Renal cortex interstitium (tissue), 11 donors: ENCODE measurements at regions not wholly inside any gene's neighbourhood (a gene's known extent, or its start where the extent isn't known, plus 50 kb on each side); places are given as distances from the start of the nearest gene placed in this dataset.

Experiments used
- DNase-seq, 11 donors: peaks; one replicate each; pipeline ENCODE4 v3.0.0-alpha.2; 2013; ENCODE audit warnings: low read depth in 9 of 11, low spot score in 4 of 11; ENCODE audit errors: extremely low read depth in 1 of 11

DNA sequence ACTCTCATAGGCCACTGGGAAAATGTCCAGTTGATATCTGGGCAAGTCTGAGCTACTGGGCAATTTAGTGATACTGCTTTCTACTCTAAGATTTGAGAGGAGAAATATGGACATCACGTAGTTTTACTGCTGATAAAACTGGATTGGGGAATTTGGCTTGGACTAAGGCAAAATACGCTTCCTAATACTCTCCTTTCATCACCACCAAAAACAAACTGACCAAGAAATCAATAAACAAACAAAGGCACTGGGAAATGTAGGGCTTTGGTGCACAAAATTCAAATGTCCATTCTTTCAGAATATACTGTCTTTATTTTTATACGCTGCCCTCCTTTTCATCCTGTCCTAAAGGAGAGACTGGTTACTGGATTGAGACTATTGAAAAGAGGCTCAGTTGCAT lies 145.1 kb upstream of the SP8 start:
- DNase-seq = no peak

DNA sequence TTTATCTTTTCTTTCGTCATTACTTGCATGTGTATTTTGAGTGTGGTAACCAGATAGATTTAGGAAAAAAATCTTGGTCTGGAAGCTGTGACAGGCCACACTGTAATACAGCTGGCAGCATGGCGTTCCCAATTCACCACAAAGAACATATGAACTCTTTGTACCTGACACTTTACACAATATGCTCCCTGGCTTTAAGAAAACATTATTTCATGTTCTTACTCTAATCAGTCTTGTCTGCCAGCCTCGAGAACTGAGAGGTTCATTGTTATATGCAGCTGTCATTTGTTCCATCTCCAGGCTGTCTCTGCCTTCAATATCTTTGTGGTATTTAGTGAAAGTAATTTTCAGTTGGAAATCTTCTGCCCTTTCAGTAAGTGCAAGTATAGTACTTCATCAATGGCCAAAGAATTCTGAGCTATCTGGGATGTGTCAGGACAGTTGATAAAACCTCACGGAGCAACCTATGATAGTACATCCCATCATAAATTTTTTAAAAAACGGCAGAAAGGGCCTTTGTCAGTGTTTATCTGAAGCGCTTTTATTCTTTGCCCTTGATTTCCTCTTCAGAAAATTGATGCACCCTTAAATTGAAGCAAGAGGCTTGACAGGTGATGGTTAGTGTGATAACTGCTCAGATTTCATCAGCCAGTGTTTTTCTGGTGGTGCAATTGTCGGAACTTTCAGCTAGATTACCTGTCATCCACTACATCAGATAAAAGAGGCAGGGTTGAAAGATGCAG lies 146.3 kb upstream of the SP8 start:
- no peak for DNase-seq

DNA sequence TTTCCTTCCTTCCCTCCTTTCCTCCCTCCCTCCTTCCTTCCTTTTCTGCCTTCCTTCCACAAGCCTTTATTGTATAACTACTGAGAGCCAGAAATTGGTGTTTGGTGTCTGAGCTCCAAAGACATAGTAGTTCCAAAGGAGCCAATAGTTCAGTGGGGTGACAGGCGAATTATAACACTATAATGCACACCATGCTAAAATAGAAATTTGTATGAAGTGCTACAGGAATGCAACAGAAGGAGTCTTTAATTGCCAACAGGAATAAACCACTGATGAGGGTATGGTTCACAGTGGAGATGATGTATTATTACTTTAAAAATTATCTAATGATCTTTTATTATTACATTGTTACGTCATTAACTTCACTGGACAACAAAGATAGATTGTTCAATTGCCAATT lies 158.8 kb upstream of the SP8 start:
- DNase-seq = no peak

DNA sequence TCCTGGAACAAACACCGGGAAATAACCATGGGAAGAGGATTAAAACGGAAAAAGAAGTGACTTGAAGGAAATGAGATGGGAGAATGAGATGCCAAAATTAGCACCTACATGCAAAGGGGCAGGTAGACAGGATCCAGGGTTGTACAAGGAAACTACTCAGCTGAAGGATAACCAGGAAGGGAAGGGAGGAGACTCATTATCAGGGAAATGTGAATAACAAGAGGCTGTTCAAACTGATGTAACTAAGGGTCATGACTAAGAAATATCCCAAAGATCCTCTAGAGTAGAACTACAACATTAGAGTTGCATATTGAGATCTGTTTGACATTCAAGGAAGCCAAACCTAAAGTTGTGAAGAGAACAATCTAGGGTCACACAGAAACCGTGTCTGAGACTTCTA lies 166.2 kb upstream of the SP8 start:
- no peak for DNase-seq

DNA sequence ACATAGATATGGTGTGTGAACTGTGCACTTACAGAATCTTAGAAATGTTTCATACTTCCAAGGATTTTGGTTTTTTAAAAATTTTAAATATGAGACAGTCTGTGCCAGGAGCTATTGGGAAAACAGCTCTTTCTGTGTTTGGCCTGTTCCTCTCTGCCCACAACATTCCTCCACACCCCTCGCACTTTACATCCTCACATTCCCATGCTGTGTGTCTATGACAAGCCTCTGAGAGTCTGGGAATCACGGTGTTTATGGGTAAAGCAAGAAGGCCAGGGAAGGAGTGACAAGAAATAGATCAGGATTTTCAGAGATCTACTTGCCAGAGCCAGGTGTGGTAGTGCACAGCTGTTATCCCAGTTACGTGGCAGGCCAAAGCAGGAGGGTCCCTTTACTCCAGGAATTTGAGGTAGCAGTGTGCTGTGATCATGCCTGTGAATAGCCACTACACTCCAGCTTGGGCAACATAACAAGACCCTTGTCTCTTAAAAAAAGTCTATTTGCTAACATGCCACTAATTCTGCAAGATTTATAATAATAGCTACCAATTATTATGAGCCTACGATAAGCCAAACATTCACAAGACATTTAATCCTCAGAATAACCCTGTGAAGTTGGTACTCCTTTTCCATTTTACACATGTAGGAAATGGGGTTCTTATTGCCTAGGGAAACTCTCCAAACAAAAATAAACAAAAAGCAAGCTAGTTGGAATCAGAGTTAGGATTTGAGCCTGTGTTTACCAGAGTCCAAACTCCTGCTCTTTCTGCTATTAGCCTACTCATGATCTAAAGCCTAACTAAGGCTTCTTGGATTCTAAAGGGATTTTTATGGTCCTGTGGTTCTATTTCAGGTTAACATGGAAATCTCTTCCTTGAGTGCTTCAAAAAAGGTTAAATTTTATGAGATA lies 168.3 kb upstream of the SP8 start:
- no peak for DNase-seq

DNA sequence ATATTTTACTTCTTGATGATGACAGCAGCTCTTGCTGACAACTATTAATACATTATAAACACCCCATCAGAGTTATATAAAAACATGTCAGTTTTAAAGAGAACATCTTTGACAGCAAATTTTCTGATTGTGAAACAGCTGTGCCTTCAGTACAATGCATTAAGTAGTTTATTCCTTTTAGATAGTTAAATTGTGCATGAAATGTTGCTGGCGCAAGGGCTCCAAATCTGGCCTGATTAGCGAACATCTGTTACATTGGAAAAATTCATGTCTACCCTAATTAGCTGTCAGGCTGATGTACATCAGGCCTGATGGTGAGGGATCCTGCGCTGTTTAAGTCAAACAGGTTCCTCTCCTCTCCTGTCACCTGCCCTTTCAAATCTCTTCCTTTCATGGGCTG lies 171.9 kb upstream of the SP8 start:
- no peak for DNase-seq

DNA sequence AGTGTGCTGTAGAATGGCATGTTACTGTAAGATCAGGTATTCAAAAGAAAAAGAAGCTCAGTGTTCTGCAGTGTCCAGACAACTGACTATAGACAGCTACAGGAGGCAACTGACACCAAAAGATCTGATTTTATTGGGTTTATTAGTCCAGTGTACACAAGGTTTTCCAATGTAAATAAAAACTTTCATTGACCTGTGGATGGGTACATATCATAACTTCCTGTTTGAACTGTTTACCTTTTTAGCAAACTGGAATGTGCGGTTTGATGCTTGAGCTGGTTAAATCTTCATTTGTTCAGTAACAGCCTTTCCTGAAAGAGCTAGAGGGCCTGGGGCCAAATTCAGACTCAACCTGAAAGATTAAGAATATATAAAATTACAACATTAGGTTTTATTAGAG lies 172.6 kb upstream of the SP8 start:
- DNase-seq = no peak

DNA sequence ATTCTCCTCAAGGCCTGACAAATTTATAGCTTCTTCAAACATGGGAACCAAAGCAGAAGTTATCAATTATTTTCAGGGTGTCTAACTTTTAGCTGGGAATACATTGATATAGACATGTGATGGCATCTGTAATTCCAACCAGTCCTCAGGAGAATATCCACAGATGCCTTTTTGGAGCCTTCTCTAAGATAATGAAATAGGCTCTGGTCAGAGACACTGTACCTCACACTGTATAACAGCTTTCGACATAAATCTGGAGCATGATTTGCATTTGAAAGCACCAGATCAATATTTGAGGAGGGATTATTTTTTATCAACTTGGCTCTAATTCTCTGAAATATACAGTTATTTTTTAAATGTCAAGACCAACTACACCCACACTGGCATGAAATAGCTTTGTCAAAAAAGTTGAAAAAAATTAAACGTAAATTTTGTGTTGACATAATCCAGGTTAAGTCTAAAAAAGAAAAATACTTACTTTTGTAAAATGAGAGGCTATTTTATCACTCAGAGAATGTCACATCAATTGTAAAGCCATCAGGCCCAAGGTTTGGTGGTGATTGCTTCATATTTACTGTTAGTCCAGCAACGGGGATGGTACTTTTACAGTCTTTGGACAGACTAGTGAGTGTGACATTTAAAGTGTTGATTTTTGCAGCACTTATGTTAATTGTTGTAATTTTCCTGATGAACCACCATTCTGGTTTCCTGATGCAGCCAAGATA lies 177.0 kb upstream of the SP8 start:
- DNase-seq = no peak

DNA sequence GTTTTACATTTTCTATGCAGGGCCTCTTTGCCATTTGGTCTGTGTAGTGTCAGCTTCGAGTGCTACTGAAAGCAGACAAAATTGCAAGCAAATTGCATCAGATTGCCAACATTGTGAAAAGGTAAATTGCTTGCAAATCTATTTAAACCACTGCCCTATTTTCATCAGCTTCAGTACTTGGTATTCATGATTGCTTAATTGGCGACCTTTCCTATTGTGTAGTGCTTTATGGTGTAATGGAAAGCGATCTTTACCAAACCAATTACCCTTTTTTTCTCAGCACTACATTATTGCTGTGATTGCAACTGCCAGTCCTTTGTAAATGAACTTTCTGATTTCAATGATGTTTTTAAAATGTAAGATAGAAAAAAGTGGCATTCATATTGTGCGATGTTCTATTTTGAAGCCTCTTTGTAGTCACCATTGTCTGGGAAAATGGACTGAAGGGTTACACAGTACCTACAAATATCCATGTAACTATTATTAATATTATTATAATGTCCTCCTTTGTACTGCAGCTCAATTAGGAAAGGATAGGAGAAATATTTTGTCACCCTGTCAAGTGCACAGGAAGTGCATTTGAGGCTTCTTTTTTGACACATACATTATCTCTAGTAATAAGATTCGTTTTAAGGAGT lies 177.7 kb upstream of the SP8 start:
- DNase-seq = no peak

DNA sequence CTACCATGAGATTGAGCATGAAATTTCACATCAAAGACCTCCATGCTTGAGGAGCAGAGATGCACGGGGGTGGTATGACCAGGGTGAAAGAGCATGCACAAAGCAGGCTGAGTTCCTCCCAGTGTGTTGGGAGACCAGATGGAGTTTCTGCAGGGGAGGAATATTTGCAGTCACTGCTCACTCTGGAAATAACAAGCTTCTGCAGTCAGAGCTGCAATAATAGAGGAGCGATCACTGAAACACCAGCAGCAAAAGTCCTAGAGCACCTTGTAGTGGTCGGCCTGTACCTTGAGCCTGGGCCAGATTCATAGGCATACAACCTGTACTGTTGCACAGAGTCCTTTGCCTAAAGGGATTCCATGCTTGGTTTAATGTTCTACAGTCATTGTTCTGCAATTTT lies 184.5 kb upstream of the SP8 start:
- no peak for DNase-seq

DNA sequence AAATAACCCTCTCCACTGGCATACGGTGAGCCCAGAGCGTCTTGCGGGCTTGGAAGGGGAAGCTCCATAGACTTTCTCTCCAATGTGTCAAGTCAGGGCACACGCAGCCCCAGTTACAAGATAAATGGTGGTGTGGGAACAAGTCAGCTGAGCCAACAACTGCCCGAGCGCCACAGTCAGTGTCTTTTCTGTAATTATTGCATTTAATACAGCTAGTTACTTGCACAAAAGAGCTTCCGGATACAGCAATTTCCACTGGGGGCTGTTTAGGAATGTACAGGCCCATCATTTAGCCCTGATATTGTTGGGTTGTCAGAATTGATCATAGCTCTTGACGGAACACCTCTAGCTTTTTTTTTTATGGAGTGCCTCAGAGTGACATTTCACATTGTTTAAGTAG lies 193.5 kb upstream of the SP8 start:
- DNase-seq = no peak

DNA sequence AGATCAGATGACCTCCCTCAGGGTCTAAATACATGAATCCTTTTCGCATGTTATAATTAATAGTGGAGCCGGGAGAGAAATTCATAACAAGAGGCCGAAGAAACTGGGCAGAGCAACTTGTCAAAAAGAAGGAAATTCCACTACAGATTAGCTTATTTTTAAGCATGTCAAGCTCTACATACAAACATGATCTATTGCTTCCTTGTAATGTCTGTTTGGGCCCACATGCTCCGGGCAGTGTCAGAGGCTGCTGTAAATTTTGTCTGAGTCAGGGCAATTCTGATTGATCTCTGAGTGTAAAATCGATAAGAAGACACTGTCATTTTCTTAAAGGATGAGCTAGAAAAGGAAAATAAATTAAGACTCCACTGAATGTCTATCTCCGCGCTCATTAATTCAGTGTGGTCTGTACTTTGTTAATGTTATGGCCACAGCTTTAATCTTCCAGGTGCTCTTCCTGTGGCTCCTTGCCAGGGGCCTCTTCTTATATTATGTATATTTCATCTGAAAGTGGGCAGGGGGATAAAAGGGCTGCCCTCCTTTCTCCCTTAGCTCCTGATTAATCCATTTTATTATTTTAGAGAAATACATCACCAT lies 194.1 kb upstream of the SP8 start:
- DNase-seq = peak in 1 of 11 donors; percentile 2

DNA sequence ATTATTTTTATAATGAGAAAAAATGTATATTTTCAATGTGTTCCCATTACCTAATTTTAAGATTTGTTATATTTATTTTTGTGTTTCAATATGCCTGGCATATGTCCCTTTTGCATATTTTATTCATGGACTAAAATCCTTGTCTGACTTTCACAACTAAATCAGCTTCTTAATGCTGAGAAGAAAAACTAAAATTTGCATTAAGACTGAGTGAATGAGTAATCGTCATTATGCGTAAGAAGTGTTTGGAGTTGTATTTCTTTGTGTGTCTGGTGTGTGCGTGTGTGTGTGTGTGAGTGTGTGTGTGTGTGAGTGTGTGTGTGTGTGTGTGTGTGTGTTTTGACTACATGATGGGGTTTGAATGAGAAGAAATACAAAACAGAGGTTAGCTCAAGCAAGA lies 201.7 kb upstream of the SP8 start:
- no peak for DNase-seq

DNA sequence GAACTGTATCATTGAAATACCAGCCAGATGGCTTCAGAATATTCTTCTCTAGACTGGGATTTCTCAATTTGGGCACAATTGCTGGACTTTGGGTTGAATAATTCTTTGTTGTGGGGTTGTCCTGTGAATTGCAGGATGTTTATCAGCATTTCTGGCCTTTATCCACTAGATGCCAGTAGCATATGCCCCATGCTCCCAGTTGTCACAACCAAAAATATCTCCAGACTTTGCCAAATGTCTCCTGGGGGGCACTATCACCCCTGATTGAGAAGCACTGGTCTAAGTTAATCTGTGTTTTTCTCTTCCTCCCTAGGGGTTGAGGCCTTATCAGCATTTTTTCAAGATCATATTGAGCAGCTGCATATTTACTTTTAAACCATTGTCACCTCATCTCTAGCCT lies 204.9 kb upstream of the SP8 start:
- no peak for DNase-seq

DNA sequence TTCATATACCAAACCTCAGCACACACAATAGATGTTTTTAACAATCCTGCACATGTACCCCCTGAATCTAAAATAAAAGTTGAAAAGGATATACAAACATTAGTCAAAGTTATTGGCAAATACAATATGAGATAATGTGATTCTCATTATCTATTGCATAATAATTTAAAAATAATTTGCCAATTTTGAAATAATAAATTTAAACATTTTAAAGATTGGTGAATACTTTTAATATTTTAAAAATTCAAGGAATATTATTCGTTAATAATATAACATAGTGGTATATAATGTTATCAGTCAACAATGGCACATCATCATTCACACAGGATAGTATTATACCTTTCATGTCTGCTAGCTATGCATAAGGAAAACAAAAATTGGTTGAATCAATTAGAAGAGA lies 207.0 kb upstream of the SP8 start:
- no peak for DNase-seq

DNA sequence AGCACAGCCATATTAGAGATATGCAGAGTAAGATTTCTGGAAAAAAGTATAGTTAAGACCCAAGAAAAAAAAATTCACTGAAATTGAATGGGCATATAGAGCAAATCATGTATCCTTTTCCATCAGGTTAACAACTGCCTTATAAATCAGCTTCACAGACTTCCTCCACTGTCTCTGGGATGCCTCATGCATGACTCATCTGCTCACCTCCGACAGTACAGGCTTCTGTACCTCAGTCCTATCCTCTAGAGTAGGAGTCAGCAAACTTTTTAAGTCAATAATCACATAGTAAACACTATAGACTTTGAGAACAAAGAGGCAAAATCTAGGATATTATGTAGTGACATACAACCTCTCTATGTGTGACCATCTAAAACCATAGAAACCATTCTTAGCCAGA lies 211.6 kb upstream of the SP8 start:
- no peak for DNase-seq

DNA sequence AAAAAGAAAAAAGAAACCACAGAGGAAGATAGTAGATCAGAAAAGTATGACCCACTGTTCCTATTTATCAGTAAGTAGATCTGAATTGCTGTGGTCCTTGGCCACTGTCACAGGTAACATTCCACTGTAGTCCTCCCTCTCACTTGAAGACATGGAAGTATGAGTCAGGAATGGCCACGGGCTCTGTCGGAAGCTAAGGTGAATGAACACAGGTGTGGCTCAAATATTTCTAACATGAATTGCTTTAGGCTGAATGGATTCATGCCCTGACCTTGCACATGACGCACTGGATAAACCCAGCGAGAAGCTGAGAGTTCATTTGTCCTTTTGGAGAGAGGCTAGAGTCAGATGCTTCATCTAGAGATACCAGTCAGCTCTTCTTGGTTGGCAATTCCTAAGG lies 224.5 kb upstream of the SP8 start:
- DNase-seq = no peak

DNA sequence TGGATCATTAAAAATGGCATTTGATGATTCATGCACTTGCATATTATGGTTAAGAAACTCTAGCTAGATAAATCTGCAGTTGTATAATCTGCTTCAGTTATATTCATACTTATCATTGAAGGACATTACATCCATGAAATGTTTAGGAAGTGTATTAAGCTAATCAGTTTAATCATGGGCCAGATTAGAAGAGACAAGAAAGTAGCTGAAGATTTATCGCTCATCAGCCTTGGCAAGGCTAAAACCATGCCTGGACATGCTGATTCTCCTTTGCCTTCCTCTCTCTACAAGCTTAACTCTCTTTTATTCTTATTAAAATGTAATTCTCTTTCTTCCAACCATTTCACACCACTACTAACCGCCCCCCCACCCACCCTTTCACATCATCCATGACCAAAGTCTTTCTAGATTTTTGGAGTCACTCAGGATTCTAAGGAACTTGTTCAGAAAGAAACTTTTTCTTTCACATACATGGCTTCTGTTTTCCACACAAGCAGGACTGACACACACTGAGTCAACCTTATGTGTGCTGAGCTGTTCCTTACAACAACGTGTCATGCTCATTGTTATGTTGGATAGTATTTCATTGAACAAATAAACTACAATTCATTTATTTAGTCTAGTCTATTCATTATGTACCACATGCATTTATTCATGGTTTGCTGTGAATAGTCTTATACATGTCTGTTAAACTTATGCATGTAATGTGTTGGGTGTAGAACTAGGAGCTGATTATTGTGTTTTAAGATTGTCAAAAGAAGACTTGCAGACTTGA lies 227.3 kb upstream of the SP8 start:
- DNase-seq = no peak
